NCI-H2107 treated with DMSO at 0.1 percent for 48 hours (cell line): ENCODE measurements at regions not wholly inside any gene's neighbourhood (a gene's known extent, or its start where the extent isn't known, plus 50 kb on each side); places are given as distances from the start of the nearest gene placed in this dataset.

Experiments
- DNase-seq: peaks from one replicate; lab custom pipeline; 2025; ENCODE audit not compliant: unreplicated experiment; lab: John Stamatoyannopoulos, UW

GRCh38 chr7:11290863-11291262 lies 317.2 kb downstream of the PHF14 start:
- DNase-seq = no peak

GRCh38 chr7:11294218-11294617 lies 320.5 kb downstream of the PHF14 start:
- no peak for DNase-seq

GRCh38 chr7:11294965-11295364 lies 321.3 kb downstream of the PHF14 start:
- no peak for DNase-seq

- no peak for DNase-seq
These were observed 323.5 kb downstream of the PHF14 start for GRCh38 chr7:11297126-11297625.

- DNase-seq = no peak
These were observed 324.1 kb downstream of the PHF14 start for GRCh38 chr7:11297764-11298163.

- DNase-seq = no peak
These were observed 324.5 kb downstream of the PHF14 start for GRCh38 chr7:11298220-11298619.

GRCh38 chr7:11300241-11300640 lies 326.6 kb downstream of the PHF14 start:
- DNase-seq = no peak

GRCh38 chr7:11302121-11302520 lies 328.4 kb downstream of the PHF14 start:
- DNase-seq = no peak

GRCh38 chr7:11313801-11314200 lies 340.1 kb downstream of the PHF14 start:
- no peak for DNase-seq

- DNase-seq = no peak
These were observed 342.1 kb downstream of the PHF14 start for GRCh38 chr7:11315666-11316258.

- DNase-seq = no peak
These were observed 344.1 kb downstream of the PHF14 start for GRCh38 chr7:11317766-11318165.

GRCh38 chr7:11319491-11320274 lies 346.0 kb downstream of the PHF14 start:
- DNase-seq = no peak
